OCI-LY1 (cell line): ENCODE measurements at regions not wholly inside any gene's neighbourhood (a gene's known extent, or its start where the extent isn't known, plus 50 kb on each side); places are given as distances from the start of the nearest gene placed in this dataset.

Experiments used
- H2AFZ ChIP-seq: fragments of 200-600 bp; sonication (generic), shearing (Covaris generic); 2 replicates; pipeline ENCODE4 v1.6.0; 2014; ENCODE audit warnings: antibody characterized with exemption, mild to moderate bottlenecking, low read length
- H3F3A ChIP-seq: fragments of 200-600 bp; sonication (generic), shearing (Covaris generic); 2 replicates; pipeline ENCODE4 v1.6.0; 2014; ENCODE audit warnings: mild to moderate bottlenecking, antibody characterized with exemption, low read length, moderate library complexity; ENCODE audit not compliant: insufficient read depth
- H3K27ac ChIP-seq: fragments of 200-600 bp; sonication (generic); 2 replicates; pipeline ENCODE4 v1.5.1; 2014; ENCODE audit warnings: low read length, mixed run types, mild to moderate bottlenecking, low read depth; ENCODE audit not compliant: poor library complexity, severe bottlenecking
- H3K27me3 ChIP-seq: fragments of 200-600 bp; sonication (generic); 2 replicates; pipeline ENCODE4 v1.6.0; 2014; ENCODE audit warnings: antibody characterized with exemption, mild to moderate bottlenecking, low read length, moderate library complexity; ENCODE audit not compliant: insufficient read depth
- H3K36me3 ChIP-seq: fragments of 200-600 bp; sonication (generic); 2 replicates; pipeline ENCODE4 v1.6.1; 2014; ENCODE audit warnings: mild to moderate bottlenecking, antibody characterized with exemption, low read length, moderate library complexity, mixed read lengths; ENCODE audit not compliant: insufficient read depth
- H3K4me1 ChIP-seq: fragments of 200-600 bp; sonication (generic); 2 replicates; pipeline ENCODE4 v1.5.1; 2014; ENCODE audit warnings: mild to moderate bottlenecking, low read length, moderate library complexity; ENCODE audit not compliant: insufficient read depth, severe bottlenecking
- H3K4me2 ChIP-seq: fragments of 200-600 bp; sonication (generic), shearing (Covaris generic); 2 replicates; pipeline ENCODE4 v1.6.1; 2014; ENCODE audit warnings: low read length
- H3K4me3 ChIP-seq: fragments of 200-600 bp; sonication (generic); 2 replicates; pipeline ENCODE4 v1.5.1; 2014; ENCODE audit warnings: low read length, low read depth, mild to moderate bottlenecking, mixed read lengths; ENCODE audit not compliant: poor library complexity, severe bottlenecking
- H3K79me2 ChIP-seq: fragments of 200-600 bp; shearing (Covaris generic); 2 replicates; pipeline ENCODE4 v1.6.1; 2016; ENCODE audit warnings: mixed run types, low read length, mixed read lengths; ENCODE audit not compliant: insufficient read depth
- H3K9ac ChIP-seq: fragments of 200-600 bp; sonication (generic), shearing (Covaris generic); 2 replicates; pipeline ENCODE4 v1.6.1; 2014; ENCODE audit warnings: mild to moderate bottlenecking, low read length, mixed read lengths
- H3K9me2 ChIP-seq: fragments of 200-600 bp; sonication (generic), shearing (Covaris generic); 2 replicates; pipeline ENCODE4 v1.6.1; 2014; ENCODE audit warnings: low read depth, mild to moderate bottlenecking, low read length, mixed read lengths
- H3K9me3 ChIP-seq: fragments of 200-600 bp; shearing (Covaris generic); 2 replicates; pipeline ENCODE4 v1.6.1; 2014; ENCODE audit warnings: low read length, mixed read lengths
- H4K20me1 ChIP-seq: fragments of 200-600 bp; sonication (generic), shearing (Covaris generic); 2 replicates; pipeline ENCODE4 v1.6.0; 2016; ENCODE audit warnings: mild to moderate bottlenecking, low read length; ENCODE audit not compliant: insufficient read depth
- EZH2 ChIP-seq: fragments of 200-600 bp; sonication (generic), shearing (Covaris generic); IDR thresholded peaks from 2 replicates; pipeline ENCODE4 v1.8.0; 2017; ENCODE audit warnings: borderline replicate concordance, mixed run types, mild to moderate bottlenecking, antibody characterized with exemption, low read length, moderate library complexity, mixed read lengths
- TF ChIP-seq, protein P1 (sequence below): fragments of 200-600 bp; sonication (generic), shearing (Covaris generic); IDR thresholded peaks from 2 replicates; pipeline ENCODE4 v1.5.1; 2017; ENCODE audit warnings: mild to moderate bottlenecking, antibody characterized with exemption, low read length, moderate library complexity, mixed read lengths

DNA sequence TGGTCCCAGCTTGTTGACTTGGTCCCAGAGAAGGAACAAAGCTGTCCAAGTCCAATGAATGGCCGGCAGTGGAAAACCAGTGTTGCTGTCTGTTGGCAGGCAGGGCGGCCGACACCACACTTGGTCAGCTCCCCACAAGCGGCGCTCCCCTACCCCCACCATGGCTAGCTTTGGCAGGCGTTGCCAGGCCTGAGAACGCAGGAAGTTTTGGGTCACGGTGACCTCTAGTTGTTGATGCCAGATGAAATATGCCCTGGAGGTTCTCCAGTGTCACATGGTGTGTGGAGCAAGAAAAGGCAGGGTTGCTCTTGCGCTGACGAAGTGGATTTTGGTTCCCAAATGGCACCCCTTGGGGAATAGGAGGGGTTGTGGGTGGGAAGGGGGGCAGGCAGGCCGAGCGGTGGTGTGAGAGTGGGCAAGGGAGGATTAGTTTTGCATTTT, 72.7 kb upstream of the TPRG1 start:
- Histone ChIP-seq H3K36me3 (no peaks in the 10 kb centered on the region), H4K20me1 (no peaks in the 10 kb centered on the region), H3K4me3 (no peak overlapping the region), H3K9ac (no peak overlapping the region), H2AFZ (no peak overlapping the region), H3K27ac (no peak overlapping the region), H3K79me2 (no peaks in the 10 kb centered on the region), H3K9me2 (no peaks in the 10 kb centered on the region), H3K4me2 (no peak overlapping the region), H3K4me1 (no peaks in the 10 kb centered on the region), H3K9me3 (no peaks in the 10 kb centered on the region), H3F3A (no peaks in the 10 kb centered on the region), H3K27me3 (0 out of 2 replicates have a peak, but pooled peaks cover 7% of the 10 kb centered on the region)
- TF ChIP-seq, protein P1, sequence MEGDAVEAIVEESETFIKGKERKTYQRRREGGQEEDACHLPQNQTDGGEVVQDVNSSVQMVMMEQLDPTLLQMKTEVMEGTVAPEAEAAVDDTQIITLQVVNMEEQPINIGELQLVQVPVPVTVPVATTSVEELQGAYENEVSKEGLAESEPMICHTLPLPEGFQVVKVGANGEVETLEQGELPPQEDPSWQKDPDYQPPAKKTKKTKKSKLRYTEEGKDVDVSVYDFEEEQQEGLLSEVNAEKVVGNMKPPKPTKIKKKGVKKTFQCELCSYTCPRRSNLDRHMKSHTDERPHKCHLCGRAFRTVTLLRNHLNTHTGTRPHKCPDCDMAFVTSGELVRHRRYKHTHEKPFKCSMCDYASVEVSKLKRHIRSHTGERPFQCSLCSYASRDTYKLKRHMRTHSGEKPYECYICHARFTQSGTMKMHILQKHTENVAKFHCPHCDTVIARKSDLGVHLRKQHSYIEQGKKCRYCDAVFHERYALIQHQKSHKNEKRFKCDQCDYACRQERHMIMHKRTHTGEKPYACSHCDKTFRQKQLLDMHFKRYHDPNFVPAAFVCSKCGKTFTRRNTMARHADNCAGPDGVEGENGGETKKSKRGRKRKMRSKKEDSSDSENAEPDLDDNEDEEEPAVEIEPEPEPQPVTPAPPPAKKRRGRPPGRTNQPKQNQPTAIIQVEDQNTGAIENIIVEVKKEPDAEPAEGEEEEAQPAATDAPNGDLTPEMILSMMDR: no peak
- no peak for TF ChIP-seq EZH2

DNA sequence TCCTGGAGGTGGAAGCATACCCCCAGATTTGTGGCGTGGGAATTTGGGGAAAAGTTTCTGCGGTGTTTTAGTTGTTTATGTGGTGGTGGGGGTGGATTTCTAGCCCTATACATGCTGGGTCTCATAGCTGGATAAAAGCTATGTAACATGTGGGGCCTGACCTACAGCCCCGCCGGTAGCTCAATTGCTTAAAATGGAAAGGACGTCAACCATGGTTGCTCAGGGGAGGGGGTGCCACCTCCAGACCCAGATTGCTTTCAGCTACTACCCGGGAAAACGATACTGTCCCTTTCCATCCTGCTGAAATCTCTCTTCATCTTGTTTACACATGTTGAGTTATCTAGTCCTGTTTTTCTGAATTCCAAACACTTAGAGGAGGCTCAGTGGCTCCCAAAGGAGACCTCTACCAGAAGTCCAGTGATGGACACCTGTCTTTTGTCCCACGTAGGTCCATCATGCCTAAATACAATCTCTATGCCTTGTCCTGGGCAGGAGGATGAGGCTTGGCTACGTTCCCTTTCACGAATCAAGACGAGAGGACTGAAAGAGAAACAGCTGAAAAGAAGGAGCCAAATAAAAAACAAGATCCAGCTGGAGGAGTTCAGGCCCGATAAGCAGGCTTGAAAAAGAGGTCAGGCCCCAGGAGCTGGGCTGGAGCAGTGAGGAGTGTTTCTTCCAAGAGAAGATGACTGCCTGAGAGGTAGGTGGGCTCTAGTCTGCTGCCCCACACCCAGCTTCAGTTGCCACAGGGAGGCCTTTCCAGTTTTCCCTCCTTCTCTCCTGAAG, 72.1 kb upstream of the TPRG1 start:
- no peaks in the 10 kb centered on the region for H3K9me2 ChIP-seq
- H3K9ac ChIP-seq: no peak overlapping the region
- H3K4me1 ChIP-seq: no peaks in the 10 kb centered on the region
- H3F3A ChIP-seq: no peaks in the 10 kb centered on the region
- H2AFZ ChIP-seq: no peak overlapping the region
- 0 out of 2 replicates have a peak, but pooled peaks cover 3% of the 10 kb centered on the region for H3K27me3 ChIP-seq
- H3K9me3 ChIP-seq: no peaks in the 10 kb centered on the region
- no peak overlapping the region for H3K27ac ChIP-seq
- TF ChIP-seq, protein P1: no peak
- no peak for TF ChIP-seq EZH2
- no peaks in the 10 kb centered on the region for H3K79me2 ChIP-seq
- no peaks in the 10 kb centered on the region for H4K20me1 ChIP-seq
- H3K36me3 ChIP-seq: no peaks in the 10 kb centered on the region
- no peak overlapping the region for H3K4me3 ChIP-seq
- no peak overlapping the region for H3K4me2 ChIP-seq

GRCh38 chr3:189100866-189101265, 70.9 kb upstream of the TPRG1 start:
- Histone ChIP-seq H3K9me3 (no peaks in the 10 kb centered on the region), H3K27ac (no peak overlapping the region), H3K4me3 (no peak overlapping the region), H3K36me3 (no peaks in the 10 kb centered on the region), H3K4me1 (no peaks in the 10 kb centered on the region), H3F3A (no peaks in the 10 kb centered on the region), H3K4me2 (no peak overlapping the region), H2AFZ (no peak overlapping the region), H3K79me2 (no peaks in the 10 kb centered on the region), H3K9me2 (no peaks in the 10 kb centered on the region), H3K27me3 (no peaks in the 10 kb centered on the region), H4K20me1 (no peaks in the 10 kb centered on the region), H3K9ac (no peak overlapping the region)
- TF ChIP-seq, protein P1: no peak
- no peak for TF ChIP-seq EZH2
